ENCODE measurements at regions not wholly inside any gene's neighbourhood (a gene's known extent, or its start where the extent isn't known, plus 50 kb on each side); places are given as distances from the start of the nearest gene placed in this dataset.

DNA sequence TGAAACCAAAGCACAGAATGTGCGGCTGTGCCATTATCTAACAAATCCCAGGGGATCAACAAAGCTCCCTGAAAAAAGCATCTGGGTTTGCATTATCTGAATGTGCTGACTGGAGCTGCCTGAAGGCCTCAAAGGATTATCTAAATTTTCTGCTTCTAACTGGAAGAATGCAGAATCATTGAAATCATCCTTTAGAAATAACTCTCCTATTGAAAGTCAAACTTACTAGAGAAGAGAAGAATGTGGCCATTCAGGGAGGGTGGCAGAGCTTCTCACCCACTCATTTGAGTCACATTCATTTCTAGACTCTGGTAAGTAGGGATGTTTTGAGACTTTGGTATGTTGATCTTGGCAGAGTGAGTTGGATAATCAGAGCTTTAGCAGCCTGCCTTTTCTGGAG is 220.6 kb upstream of the RGS6 start:
- TF ChIP-seq, protein P1, sequence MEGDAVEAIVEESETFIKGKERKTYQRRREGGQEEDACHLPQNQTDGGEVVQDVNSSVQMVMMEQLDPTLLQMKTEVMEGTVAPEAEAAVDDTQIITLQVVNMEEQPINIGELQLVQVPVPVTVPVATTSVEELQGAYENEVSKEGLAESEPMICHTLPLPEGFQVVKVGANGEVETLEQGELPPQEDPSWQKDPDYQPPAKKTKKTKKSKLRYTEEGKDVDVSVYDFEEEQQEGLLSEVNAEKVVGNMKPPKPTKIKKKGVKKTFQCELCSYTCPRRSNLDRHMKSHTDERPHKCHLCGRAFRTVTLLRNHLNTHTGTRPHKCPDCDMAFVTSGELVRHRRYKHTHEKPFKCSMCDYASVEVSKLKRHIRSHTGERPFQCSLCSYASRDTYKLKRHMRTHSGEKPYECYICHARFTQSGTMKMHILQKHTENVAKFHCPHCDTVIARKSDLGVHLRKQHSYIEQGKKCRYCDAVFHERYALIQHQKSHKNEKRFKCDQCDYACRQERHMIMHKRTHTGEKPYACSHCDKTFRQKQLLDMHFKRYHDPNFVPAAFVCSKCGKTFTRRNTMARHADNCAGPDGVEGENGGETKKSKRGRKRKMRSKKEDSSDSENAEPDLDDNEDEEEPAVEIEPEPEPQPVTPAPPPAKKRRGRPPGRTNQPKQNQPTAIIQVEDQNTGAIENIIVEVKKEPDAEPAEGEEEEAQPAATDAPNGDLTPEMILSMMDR (IDR thresholded peaks at IDR 0.05), result no peak
- no peak for TF ChIP-seq POLR2A (IDR thresholded peaks at IDR 0.05)
